ENCODE measurements at regions not wholly inside any gene's neighbourhood (a gene's known extent, or its start where the extent isn't known, plus 50 kb on each side); places are given as distances from the start of the nearest gene placed in this dataset.

GRCh38 chr16:85511938-85512807 is 100.9 kb upstream of the GSE1 start:
- TF ChIP-seq, protein P1, sequence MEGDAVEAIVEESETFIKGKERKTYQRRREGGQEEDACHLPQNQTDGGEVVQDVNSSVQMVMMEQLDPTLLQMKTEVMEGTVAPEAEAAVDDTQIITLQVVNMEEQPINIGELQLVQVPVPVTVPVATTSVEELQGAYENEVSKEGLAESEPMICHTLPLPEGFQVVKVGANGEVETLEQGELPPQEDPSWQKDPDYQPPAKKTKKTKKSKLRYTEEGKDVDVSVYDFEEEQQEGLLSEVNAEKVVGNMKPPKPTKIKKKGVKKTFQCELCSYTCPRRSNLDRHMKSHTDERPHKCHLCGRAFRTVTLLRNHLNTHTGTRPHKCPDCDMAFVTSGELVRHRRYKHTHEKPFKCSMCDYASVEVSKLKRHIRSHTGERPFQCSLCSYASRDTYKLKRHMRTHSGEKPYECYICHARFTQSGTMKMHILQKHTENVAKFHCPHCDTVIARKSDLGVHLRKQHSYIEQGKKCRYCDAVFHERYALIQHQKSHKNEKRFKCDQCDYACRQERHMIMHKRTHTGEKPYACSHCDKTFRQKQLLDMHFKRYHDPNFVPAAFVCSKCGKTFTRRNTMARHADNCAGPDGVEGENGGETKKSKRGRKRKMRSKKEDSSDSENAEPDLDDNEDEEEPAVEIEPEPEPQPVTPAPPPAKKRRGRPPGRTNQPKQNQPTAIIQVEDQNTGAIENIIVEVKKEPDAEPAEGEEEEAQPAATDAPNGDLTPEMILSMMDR (IDR thresholded peaks at IDR 0.05; ENCODE audit: low read depth, low read length), result no peak

GRCh38 chr16:85512808-85513115 is 100.4 kb upstream of the GSE1 start:
- in situ Hi-C loops (cut with HindIII; ENCODE audit: low sequenced_read_pairs), result no loop called here
- no peak for DNase-seq (ENCODE audit: low read depth, low spot score)
- H3K4me3 ChIP-seq (ENCODE audit: low read depth, low read length), result no peak overlapping the region
- TF ChIP-seq, protein P1 (IDR thresholded peaks at IDR 0.05; ENCODE audit: low read depth, low read length), result no peak

More at GRCh38 chr16:85511938-85512807, 100.9 kb upstream of the GSE1 start:
- DNase-seq (ENCODE audit: low read depth, low spot score), result no peak
- in situ Hi-C loops (cut with HindIII; ENCODE audit: low sequenced_read_pairs), result no loop called here
- no peak overlapping the region for H3K4me3 ChIP-seq (ENCODE audit: low read depth, low read length)

GRCh38 chr16:85513180-85513579 is 99.9 kb upstream of the GSE1 start:
- no peak overlapping the region for H3K4me3 ChIP-seq (ENCODE audit: low read depth, low read length)
- TF ChIP-seq, protein P1 (IDR thresholded peaks at IDR 0.05; ENCODE audit: low read depth, low read length), result no peak
- in situ Hi-C loops (cut with HindIII; ENCODE audit: low sequenced_read_pairs), result no loop called here
- no peak for DNase-seq (ENCODE audit: low read depth, low spot score)

GRCh38 chr16:85513649-85514048 is 99.5 kb upstream of the GSE1 start:
- in situ Hi-C loops (cut with HindIII; ENCODE audit: low sequenced_read_pairs), result no loop called here
- no peak for DNase-seq (ENCODE audit: low read depth, low spot score)
- no peak overlapping the region for H3K4me3 ChIP-seq (ENCODE audit: low read depth, low read length)
- TF ChIP-seq, protein P1 (IDR thresholded peaks at IDR 0.05; ENCODE audit: low read depth, low read length), result no peak

DNA sequence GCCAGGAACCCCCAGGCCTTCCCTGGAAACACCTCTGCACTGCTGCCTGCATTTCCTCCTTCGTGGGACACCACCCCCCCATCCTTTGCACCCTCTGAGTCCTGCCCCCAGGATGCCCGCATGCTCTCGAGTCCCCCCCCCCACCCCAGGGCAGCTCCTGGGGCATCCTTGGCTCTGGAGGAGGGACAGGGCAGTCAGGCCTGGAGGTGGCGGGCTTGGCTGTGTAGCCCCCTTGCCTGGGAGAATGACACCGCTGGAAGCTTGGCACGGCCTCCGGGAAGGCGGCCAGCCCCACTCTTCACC is 98.9 kb upstream of the GSE1 start:
- no peak overlapping the region for H3K4me3 ChIP-seq (ENCODE audit: low read depth, low read length)
- TF ChIP-seq, protein P1 (IDR thresholded peaks at IDR 0.05; ENCODE audit: low read depth, low read length), result no peak
- DNase-seq (ENCODE audit: low read depth, low spot score), result no peak
- in situ Hi-C loops (cut with HindIII; ENCODE audit: low sequenced_read_pairs), result no loop called here

DNA sequence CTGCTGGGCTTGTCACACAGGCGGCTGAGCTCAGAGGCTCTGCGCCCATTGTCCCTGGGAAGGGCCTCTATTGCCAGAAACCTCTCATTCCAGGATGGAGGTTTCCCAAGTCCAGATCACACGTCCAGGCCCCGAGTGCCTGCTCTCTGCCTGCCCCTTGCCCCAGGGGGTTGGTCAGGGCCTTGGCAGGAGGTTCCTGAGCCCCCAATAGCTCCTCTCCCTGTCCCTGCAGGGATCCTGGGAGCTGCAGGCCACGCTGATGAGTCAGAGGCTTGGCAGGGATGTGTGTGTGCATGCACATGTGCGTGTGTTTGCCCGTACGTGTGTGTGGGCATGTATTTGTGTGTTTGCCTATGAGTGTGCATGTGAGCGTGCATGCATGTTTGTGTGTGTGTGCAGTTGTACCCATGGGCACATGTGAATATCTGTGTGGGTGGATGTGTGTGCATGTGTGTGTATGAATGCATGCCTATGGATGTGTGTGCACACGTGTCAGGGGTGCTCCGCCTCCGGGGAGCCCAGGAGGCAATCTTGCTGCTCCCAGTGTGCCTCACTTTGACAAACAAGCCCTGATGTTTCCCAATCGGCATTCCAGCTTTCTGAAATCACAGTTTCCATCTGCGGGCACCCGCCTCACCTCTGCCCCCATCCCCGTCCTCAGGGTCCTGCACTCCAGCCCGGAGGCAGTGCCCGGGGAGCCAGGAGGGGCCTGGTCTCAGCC is 98.4 kb upstream of the GSE1 start:
- no peak overlapping the region for H3K4me3 ChIP-seq (ENCODE audit: low read depth, low read length)
- DNase-seq (ENCODE audit: low read depth, low spot score), result peak; percentile 91
- in situ Hi-C loops (cut with HindIII; ENCODE audit: low sequenced_read_pairs), result no loop called here
- TF ChIP-seq, protein P1 (IDR thresholded peaks at IDR 0.05; ENCODE audit: low read depth, low read length), result no peak

All from astrocyte of the spinal cord (primary cell).